HG03442 (cell line): ENCODE measurements at regions not wholly inside any gene's neighbourhood (a gene's known extent, or its start where the extent isn't known, plus 50 kb on each side); places are given as distances from the start of the nearest gene placed in this dataset.
"Not testable (repeated sequence)": the region's sequence is repeated elsewhere in the genome, so short reads cannot be mapped to it uniquely, and the experiment has no call there.

Experiments used
- ATAC-seq: cut with Tn5 transposase; IDR thresholded peaks from one replicate; pipeline ENCODE4 v1.9.1; 2021; ENCODE audit warnings: mild to moderate bottlenecking, moderate library complexity; ENCODE audit not compliant: unreplicated experiment

DNA sequence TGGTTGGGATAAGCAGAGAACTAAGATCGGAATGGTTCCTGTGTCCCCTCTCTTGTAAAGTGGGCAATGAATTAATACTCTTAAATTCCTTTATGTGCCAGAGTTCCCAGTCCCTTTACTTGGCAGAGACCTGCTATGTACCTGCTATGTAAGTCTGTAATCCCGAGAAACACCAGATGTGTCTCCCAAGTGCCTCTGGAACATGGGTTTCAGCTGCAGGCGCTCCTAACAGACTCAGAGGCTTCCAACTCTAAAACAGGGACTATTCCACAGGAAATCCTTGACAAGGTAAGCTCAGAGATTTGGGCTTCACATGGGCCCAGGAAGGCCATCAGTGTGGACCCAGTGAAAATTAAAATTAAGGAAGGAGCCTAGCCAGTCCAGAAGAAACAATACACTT lies 117.7 kb upstream of the PLCL2 start:
- ATAC-seq: no peak

DNA sequence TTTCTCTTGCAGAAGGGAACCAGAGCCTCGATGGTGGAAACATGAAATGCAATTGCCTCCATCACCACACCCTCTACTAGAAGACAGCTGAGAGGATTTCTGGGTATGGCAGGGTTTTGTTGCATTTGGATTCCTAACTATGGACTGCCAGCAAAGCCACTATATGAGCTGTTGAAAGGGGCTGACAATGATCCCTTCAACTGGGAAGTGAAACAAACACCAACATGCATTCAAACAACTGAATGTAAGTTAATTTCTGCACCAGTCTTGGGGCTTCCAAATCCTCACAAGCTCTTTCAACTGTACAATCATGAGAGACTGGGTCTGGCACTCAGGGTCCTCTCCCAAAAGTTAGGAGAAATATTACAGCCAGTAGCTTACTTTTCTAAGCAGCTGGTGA lies 116.7 kb upstream of the PLCL2 start:
- no peak for ATAC-seq

DNA sequence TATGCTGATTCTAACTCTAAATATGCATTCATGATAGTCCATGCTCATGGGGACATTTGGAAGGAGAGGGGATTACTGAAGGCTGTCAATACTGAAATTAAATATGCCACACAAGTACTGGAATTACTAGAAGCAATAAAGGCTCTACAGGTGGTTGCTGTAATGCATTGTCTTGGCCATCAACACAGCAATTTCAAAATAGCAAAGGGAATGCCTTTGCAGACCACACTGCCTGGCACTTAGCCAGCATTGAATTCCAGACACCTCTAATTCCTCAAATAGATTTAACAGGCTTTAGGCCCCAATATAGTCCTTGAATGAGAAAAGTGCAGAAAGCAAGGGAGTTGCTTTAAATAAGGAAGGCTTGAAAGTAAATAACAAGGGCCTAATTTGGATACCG lies 115.8 kb upstream of the PLCL2 start:
- no peak for ATAC-seq

GRCh38 chr3:16769525-16769924 lies 115.2 kb upstream of the PLCL2 start:
- ATAC-seq: no peak

- no peak for ATAC-seq
These were observed 114.7 kb upstream of the PLCL2 start for GRCh38 chr3:16770021-16770420.

DNA sequence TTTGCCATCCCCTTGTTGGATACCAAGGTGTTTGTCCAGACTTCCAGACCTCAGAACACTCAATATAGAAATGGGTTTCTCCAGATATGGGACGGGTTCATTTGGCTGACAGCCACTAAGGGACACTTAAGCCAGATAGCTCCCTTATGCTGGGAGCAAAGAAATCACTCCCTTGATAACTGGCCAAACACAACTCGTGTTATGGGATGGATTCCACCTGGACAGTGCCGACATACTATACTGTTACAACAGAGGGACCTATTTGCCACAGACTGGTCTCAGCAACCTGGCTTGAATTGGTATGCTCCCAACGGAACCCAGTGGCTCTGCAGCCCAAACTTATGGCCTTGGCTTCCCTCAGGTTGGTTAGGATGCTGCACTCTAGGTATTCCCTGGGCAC lies 114.0 kb upstream of the PLCL2 start:
- no peak for ATAC-seq

- ATAC-seq: not testable (repeated sequence)
These were observed 111.2 kb upstream of the PLCL2 start for GRCh38 chr3:16773594-16773993.

- ATAC-seq: not testable (repeated sequence)
These were observed 110.2 kb upstream of the PLCL2 start for GRCh38 chr3:16774536-16774935.

GRCh38 chr3:16784973-16785372 lies 99.8 kb upstream of the PLCL2 start:
- ATAC-seq: no peak

GRCh38 chr3:16785465-16785864 lies 99.3 kb upstream of the PLCL2 start:
- no peak for ATAC-seq

DNA sequence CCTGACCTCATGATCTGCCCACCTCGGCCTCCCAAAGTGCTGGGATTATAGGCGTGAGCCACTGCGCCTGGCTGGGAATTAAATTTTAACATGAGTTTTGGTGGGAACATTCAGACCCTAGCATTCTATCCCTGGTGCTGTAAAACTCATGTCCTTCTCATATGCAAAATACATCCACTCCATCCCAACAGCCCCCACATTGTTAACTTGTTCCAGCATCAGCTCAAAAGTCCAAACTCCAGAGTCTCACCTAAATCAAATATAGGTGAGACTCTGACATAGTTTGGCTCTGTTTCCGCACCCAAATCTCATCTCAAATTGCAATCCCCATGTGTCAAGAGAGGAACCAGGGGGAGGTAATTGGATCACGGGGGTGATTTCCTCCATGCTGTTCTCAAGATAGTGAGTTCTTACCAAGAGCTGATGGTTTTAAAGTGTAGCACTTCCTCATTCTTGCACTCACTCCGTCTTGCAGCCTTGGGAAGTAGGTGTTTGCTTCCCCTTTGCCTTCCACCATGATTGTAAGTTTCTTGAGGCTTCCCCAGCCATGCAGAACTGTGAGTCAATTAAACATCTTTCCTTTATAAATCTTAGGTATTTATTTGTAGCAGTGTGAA lies 96.2 kb upstream of the PLCL2 start:
- no peak for ATAC-seq

- ATAC-seq: no peak
These were observed 95.2 kb upstream of the PLCL2 start for GRCh38 chr3:16789344-16790120.

GRCh38 chr3:16790432-16791400 lies 94.0 kb upstream of the PLCL2 start:
- ATAC-seq: no peak

DNA sequence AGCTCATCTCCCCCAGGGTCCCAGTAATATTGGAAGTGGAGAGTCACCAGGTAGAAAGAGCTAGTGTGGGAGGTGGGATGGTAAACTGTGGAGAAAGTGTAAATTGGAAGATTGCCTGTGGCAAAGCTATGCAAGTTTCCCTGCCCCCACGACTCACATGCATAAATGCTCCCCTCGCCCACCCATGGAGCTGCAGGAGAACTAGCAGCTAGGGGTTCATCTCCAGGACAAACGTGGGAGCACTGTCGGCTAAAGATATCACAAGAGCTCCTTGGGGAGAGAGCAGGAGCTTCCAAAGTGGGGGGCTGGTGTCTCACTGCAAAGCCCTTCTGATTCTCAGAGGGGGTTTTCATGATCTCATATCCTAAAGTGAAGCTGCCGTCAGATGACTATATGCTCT lies 91.4 kb upstream of the PLCL2 start:
- no peak for ATAC-seq

- ATAC-seq: no peak
These were observed 90.5 kb upstream of the PLCL2 start for GRCh38 chr3:16794257-16794656.

- ATAC-seq: no peak
These were observed 89.2 kb upstream of the PLCL2 start for GRCh38 chr3:16795581-16795980.

DNA sequence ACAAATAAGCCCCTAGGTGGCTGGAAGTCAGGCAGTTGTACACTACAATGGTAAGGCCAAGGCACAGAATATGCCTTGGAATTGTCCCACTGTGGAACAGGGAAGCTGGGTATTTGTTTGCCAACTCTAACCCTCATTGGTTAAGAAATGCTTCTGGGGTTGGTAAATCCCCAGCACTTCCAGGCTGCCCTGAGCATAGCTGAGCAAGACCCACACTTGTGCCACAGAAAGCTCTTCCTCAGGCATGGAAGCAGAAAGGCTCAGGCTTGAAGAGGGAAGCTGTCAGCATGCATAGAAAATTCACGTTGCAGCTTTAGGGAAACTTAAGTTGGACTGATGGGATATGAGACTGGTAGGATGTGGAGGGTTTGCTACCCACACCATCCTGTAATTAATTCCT lies 86.9 kb upstream of the PLCL2 start:
- no peak for ATAC-seq

GRCh38 chr3:16798738-16799137 lies 86.0 kb upstream of the PLCL2 start:
- no peak for ATAC-seq

- no peak for ATAC-seq
These were observed 84.4 kb upstream of the PLCL2 start for GRCh38 chr3:16800361-16800760.

GRCh38 chr3:16801223-16801622 lies 83.5 kb upstream of the PLCL2 start:
- no peak for ATAC-seq

DNA sequence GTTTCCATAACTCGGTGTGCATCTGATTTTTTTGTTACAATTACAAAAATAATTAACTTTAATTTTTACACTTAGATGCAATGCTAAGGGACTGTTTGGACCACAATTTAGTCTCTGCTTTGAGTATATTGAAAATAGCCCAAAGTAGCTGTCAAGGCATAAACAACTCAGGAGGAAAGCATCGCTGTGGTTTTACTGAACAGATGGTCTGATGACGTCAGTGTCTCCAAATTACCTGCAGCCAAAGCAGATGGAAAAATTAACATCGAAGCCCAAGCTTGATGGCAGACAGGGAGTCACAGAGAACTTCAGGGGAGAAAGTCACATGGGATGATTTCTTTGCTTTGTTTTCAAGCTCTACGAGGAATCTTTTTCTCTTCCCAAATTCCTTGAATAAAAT lies 83.1 kb upstream of the PLCL2 start:
- ATAC-seq: no peak

DNA sequence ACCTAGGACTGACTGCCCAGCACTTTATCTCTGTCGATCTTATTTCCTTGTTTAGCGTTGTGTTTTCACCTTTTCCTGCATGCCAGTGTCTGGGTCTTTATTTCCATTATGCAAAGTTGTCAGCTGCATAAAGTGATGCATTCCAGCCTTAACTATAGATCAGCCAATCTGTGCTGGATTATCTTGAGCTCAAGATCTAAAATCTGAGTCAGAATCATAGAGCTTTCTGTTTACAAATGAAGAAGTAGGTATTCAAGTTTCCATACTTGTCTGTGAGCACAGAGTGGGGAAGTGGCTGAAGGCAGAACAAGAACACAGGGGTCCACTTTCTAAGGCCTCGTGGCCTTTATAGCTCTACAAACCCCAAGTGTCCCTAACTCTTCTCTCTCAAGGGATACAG lies 82.4 kb upstream of the PLCL2 start:
- ATAC-seq: peak; percentile 74
